SK-N-SH (cell line): ENCODE measurements at regions not wholly inside any gene's neighbourhood (a gene's known extent, or its start where the extent isn't known, plus 50 kb on each side); places are given as distances from the start of the nearest gene placed in this dataset.

Source experiments
- CTCF ChIA-PET: fragments of 300-600, 350-600 bp; formaldehyde crosslinking; extraction: SDS; loops from one replicate; lab custom pipeline; 2021; lab: Yijun Ruan, JAX
- POLR2A ChIA-PET: fragments of 350-600 bp; sonication (Branson Sonifier 250); formaldehyde crosslinking; extraction: SDS; loops from one replicate; lab custom pipeline; 2020; ENCODE audit warnings: antibody characterized with exemption, inconsistent platforms; lab: Yijun Ruan, JAX
- DNase-seq: peaks from one replicate; pipeline ENCODE4 v3.0.0; 2012
- H2AFZ ChIP-seq: fragments of 200-600 bp; sonication (generic); 2 replicates; pipeline ENCODE4 v1.8.1; 2016; ENCODE audit warnings: antibody characterized with exemption, mild to moderate bottlenecking, low read depth
- H3F3A ChIP-seq: fragments of 200-600 bp; sonication (generic); replicated peaks from 2 replicates; pipeline ENCODE3; 2016; ENCODE audit warnings: antibody characterized with exemption, mild to moderate bottlenecking; ENCODE audit not compliant: insufficient read depth
- H3K27ac ChIP-seq, 2 experiments: fragments of 200-500 bp in 1 of 2; fragments of 200-600 bp in 1 of 2; sonication (Bioruptor generic) in 1 of 2; sonication (generic), shearing (Covaris generic) in 1 of 2; 2 replicates each; pipeline versions ENCODE4 v1.5.1 to v1.6.1; 2014 to 2016; ENCODE audit warnings: low read depth in 2 of 2, inconsistent platforms in 1 of 2, low read length in 1 of 2, mild to moderate bottlenecking in 1 of 2, mixed read lengths in 1 of 2
- H3K27me3 ChIP-seq: fragments of 200-600 bp; sonication (generic), shearing (Covaris generic); 2 replicates; pipeline ENCODE4 v1.6.1; 2016; ENCODE audit warnings: mixed run types; ENCODE audit not compliant: insufficient read depth
- H3K36me3 ChIP-seq, 2 experiments: fragments of 200-500 bp in 1 of 2; fragments of 200-600 bp in 1 of 2; sonication (Bioruptor generic) in 1 of 2; sonication (generic) in 1 of 2; replicated peaks in 1 of 2; 2 replicates each; pipeline versions ENCODE3 to v1.5.1; 2014 to 2016; ENCODE audit warnings: low read length in 1 of 2, mild to moderate bottlenecking in 1 of 2; ENCODE audit not compliant: insufficient read depth in 2 of 2, control insufficient read depth in 1 of 2
- H3K4me1 ChIP-seq, 2 experiments: fragments of 200-500 bp in 1 of 2; fragments of 200-600 bp in 1 of 2; sonication (Bioruptor generic) in 1 of 2; sonication (generic), shearing (Covaris generic) in 1 of 2; 2 replicates each; pipeline versions ENCODE4 v1.5.1 to v1.6.1; 2014 to 2016; ENCODE audit warnings: low read depth in 1 of 2, low read length in 1 of 2, mixed run types in 1 of 2; ENCODE audit not compliant: insufficient read depth in 2 of 2, control insufficient read depth in 1 of 2
- H3K4me2 ChIP-seq: fragments of 200-600 bp; sonication (generic), shearing (Covaris generic); 2 replicates; pipeline ENCODE4 v1.6.1; 2017; ENCODE audit warnings: mixed run types
- H3K4me3 ChIP-seq, 2 experiments: fragments of 200-500 bp in 1 of 2; fragments of 200-600 bp in 1 of 2; sonication (Bioruptor generic) in 1 of 2; sonication (generic), shearing (Covaris generic) in 1 of 2; 2 replicates each; pipeline versions ENCODE4 v1.5.1 to v1.8.1; 2014 to 2016; ENCODE audit warnings: low read depth in 2 of 2, inconsistent platforms in 1 of 2, low read length in 1 of 2, mild to moderate bottlenecking in 1 of 2, mixed read lengths in 1 of 2, moderate library complexity in 1 of 2
- H3K79me2 ChIP-seq: fragments of 200-600 bp; sonication (generic); 2 replicates; pipeline ENCODE4 v1.8.1; 2017; ENCODE audit warnings: mild to moderate bottlenecking; ENCODE audit not compliant: insufficient read depth
- H3K9ac ChIP-seq: fragments of 200-600 bp; sonication (generic); 2 replicates; pipeline ENCODE4 v1.6.1; 2017; ENCODE audit warnings: mixed run types
- H3K9me2 ChIP-seq: fragments of 200-600 bp; sonication (generic); 2 replicates; pipeline ENCODE4 v1.6.1; 2017; ENCODE audit warnings: mixed run types
- H3K9me3 ChIP-seq: fragments of 200-600 bp; sonication (generic); 2 replicates; pipeline ENCODE4 v1.6.1; 2017; ENCODE audit warnings: mixed run types, mild to moderate bottlenecking, moderate library complexity
- H4K20me1 ChIP-seq: fragments of 200-600 bp; sonication (generic); 2 replicates; pipeline ENCODE4 v1.6.1; 2017; ENCODE audit warnings: mild to moderate bottlenecking, mixed run types; ENCODE audit not compliant: insufficient read depth
- CHD2 ChIP-seq: fragments of 150-350 bp; IDR thresholded peaks from 2 replicates; pipeline ENCODE4 v1.6.1; 2018; ENCODE audit warnings: low read length; ENCODE audit not compliant: partially characterized antibody
- ELF1 ChIP-seq: IDR thresholded peaks from 2 replicates; pipeline ENCODE4 v1.4.0; 2012
- GABPA ChIP-seq: IDR thresholded peaks from 2 replicates; pipeline ENCODE4 v1.4.0; 2012; ENCODE audit warnings: low read depth, mild to moderate bottlenecking
- MXI1 ChIP-seq: IDR thresholded peaks from 2 replicates; pipeline ENCODE4 v1.6.1; 2012; ENCODE audit warnings: mild to moderate bottlenecking, low read depth, low read length, improper control_type of control experiment
- RCOR1 ChIP-seq: fragments of 150-350 bp; IDR thresholded peaks from 2 replicates; pipeline ENCODE4 v1.6.1; 2017; ENCODE audit warnings: antibody characterized with exemption, low read length
- RFX5 ChIP-seq: IDR thresholded peaks from 2 replicates; pipeline ENCODE4 v1.6.1; 2012; ENCODE audit warnings: mild to moderate bottlenecking, improper control_type of control experiment, low read length
- RXRA ChIP-seq: IDR thresholded peaks from 2 replicates; pipeline ENCODE4 v1.4.0; 2012; ENCODE audit warnings: low read depth, mild to moderate bottlenecking, borderline replicate concordance
- SIN3A ChIP-seq: IDR thresholded peaks from 2 replicates; pipeline ENCODE4 v1.6.1; 2012; ENCODE audit warnings: low read depth, mild to moderate bottlenecking, low read length, moderate library complexity, borderline replicate concordance
- TEAD4 ChIP-seq: IDR thresholded peaks from 2 replicates; pipeline ENCODE4 v1.4.0; 2012; ENCODE audit warnings: mild to moderate bottlenecking, borderline replicate concordance; ENCODE audit not compliant: insufficient read depth
- WGBS: methylation state at CpG from one replicate; pipeline ENCODE4 v1.1.6; 2017; ENCODE audit warnings: low lambda C conversion rate; 5-methylcytosine and 5-hydroxymethylcytosine counted together
- TF ChIP-seq, protein P1 (sequence below): IDR thresholded peaks from 2 replicates; pipeline ENCODE4; 2012
- TF ChIP-seq, protein P2 (sequence below): fragments of 150-350 bp; IDR thresholded peaks from 2 replicates; pipeline ENCODE4 v1.6.1; 2016; ENCODE audit warnings: mild to moderate bottlenecking, low read depth, low read length
- TF ChIP-seq, protein P3 (sequence below): IDR thresholded peaks from 2 replicates; pipeline ENCODE4 v1.6.1; 2012; ENCODE audit warnings: mild to moderate bottlenecking, low read depth, low read length, moderate library complexity
- TF ChIP-seq, protein P4 (sequence below): fragments of 150-350 bp; IDR thresholded peaks from 2 replicates; pipeline ENCODE4 v1.6.1; 2017; ENCODE audit warnings: antibody characterized with exemption, low read length, low read depth, borderline replicate concordance

DNA sequence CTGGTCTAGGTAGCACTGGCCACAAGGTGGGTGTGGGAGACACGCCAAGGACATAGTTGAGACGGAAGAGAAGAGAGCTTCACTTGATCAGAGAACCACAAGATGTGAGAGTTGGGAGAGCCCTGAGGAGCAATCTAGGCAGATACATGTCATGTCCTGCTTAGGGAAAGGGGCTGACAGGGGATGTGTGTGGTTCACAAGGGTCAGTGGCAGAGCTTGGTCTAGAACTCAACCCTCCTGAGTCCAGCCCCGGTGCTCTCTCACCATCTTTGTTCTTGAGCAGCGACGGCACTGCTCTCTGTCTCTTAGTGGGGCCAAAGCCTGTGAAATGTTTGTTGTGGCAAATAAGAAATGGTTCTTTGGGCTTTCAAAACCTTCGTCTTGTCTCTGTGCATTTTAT, 243.5 kb upstream of the ROPN1 start (continued):
- TF ChIP-seq, protein P1, sequence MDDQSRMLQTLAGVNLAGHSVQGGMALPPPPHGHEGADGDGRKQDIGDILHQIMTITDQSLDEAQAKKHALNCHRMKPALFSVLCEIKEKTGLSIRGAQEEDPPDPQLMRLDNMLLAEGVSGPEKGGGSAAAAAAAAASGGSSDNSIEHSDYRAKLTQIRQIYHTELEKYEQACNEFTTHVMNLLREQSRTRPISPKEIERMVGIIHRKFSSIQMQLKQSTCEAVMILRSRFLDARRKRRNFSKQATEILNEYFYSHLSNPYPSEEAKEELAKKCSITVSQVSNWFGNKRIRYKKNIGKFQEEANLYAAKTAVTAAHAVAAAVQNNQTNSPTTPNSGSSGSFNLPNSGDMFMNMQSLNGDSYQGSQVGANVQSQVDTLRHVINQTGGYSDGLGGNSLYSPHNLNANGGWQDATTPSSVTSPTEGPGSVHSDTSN = no peak
- no peak for TF ChIP-seq RCOR1
- TF ChIP-seq, protein P2, sequence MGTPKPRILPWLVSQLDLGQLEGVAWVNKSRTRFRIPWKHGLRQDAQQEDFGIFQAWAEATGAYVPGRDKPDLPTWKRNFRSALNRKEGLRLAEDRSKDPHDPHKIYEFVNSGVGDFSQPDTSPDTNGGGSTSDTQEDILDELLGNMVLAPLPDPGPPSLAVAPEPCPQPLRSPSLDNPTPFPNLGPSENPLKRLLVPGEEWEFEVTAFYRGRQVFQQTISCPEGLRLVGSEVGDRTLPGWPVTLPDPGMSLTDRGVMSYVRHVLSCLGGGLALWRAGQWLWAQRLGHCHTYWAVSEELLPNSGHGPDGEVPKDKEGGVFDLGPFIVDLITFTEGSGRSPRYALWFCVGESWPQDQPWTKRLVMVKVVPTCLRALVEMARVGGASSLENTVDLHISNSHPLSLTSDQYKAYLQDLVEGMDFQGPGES = no peak
- TF ChIP-seq, all 33 proteins: peak for 0

DNA sequence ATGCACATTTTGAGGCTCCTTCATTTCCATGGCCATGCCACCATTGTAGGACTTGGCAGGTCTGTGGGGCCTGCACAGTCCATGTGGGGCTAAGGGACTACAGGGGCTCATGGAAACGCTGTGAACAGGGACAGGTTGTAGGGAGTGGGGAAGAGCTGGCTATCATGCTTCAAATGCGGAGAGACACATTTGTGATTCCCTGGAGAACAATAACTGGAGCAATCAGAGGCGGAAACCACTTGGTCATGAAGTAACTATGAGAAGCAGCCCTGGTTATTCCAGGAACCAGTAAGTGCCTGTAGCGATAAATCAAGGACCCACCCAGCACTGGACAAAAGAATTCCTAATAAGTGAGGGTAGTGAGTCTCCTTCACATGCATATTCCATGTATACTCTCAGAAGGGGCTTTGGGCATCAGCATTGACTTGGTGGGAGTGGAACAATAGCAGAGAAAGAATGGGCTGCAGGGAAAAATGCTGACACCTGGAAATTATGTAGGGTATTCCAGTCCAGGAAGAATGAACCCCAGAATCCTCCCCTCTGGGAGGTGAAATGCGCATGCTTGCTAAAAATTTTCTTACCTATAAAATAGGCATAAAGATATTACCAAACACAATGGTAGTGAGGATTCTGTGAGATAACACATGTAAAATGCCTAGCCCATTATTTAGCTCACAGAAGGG, 251.4 kb upstream of the ROPN1 start:
- H4K20me1 ChIP-seq = no peaks in the 10 kb centered on the region
- CTCF ChIA-PET = interaction anchor here (1.3 kb wide), 1 partner anchor 13 kb away, joined by 5 read pairs; no protein-coding TSS in a partner anchor
- H3K9ac ChIP-seq = no peak overlapping the region
- H3K4me1 ChIP-seq = peaks cover 8 to 9% of the 10 kb centered on the region in 2 experiments
- no peak for DNase-seq
- no peaks in the 10 kb centered on the region for H3K9me2 ChIP-seq
- H3K9me3 ChIP-seq = no peaks in the 10 kb centered on the region
- 90% methylated on average over 5 of the region's 5 CpGs for WGBS
- no peak overlapping the region for H3K4me2 ChIP-seq
- no peak overlapping the region for H3K4me3 ChIP-seq
- no peaks in the 10 kb centered on the region for H3K27me3 ChIP-seq
- POLR2A ChIA-PET = no interaction called here
- TF ChIP-seq, protein P2 = no peak
- TF ChIP-seq RFX5 (no peak), MXI1 (no peak), RXRA (no peak), GABPA (no peak), SIN3A (no peak), CHD2 (no peak), TEAD4 (no peak), ELF1 (no peak)
- TF ChIP-seq, protein P1 = no peak
- TF ChIP-seq, protein P3, sequence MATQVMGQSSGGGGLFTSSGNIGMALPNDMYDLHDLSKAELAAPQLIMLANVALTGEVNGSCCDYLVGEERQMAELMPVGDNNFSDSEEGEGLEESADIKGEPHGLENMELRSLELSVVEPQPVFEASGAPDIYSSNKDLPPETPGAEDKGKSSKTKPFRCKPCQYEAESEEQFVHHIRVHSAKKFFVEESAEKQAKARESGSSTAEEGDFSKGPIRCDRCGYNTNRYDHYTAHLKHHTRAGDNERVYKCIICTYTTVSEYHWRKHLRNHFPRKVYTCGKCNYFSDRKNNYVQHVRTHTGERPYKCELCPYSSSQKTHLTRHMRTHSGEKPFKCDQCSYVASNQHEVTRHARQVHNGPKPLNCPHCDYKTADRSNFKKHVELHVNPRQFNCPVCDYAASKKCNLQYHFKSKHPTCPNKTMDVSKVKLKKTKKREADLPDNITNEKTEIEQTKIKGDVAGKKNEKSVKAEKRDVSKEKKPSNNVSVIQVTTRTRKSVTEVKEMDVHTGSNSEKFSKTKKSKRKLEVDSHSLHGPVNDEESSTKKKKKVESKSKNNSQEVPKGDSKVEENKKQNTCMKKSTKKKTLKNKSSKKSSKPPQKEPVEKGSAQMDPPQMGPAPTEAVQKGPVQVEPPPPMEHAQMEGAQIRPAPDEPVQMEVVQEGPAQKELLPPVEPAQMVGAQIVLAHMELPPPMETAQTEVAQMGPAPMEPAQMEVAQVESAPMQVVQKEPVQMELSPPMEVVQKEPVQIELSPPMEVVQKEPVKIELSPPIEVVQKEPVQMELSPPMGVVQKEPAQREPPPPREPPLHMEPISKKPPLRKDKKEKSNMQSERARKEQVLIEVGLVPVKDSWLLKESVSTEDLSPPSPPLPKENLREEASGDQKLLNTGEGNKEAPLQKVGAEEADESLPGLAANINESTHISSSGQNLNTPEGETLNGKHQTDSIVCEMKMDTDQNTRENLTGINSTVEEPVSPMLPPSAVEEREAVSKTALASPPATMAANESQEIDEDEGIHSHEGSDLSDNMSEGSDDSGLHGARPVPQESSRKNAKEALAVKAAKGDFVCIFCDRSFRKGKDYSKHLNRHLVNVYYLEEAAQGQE = no peak
- TF ChIP-seq, protein P4, sequence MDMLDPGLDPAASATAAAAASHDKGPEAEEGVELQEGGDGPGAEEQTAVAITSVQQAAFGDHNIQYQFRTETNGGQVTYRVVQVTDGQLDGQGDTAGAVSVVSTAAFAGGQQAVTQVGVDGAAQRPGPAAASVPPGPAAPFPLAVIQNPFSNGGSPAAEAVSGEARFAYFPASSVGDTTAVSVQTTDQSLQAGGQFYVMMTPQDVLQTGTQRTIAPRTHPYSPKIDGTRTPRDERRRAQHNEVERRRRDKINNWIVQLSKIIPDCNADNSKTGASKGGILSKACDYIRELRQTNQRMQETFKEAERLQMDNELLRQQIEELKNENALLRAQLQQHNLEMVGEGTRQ = no peak
- H3K79me2 ChIP-seq = no peaks in the 10 kb centered on the region
- no peak overlapping the region for H3K27ac ChIP-seq
- H2AFZ ChIP-seq = no peak overlapping the region
- H3F3A ChIP-seq = peaks cover 16% of the 10 kb centered on the region
- H3K36me3 ChIP-seq = peaks cover 4% of the 10 kb centered on the region in 2 experiments
